HUDEP-2 (cell line): ENCODE measurements at regions not wholly inside any gene's neighbourhood (a gene's known extent, or its start where the extent isn't known, plus 50 kb on each side); places are given as distances from the start of the nearest gene placed in this dataset.

Experiments used
- DNase-seq, 76 experiments: peaks; one replicate each; lab custom pipeline; 2025; ENCODE audit not compliant: unreplicated experiment in 76 of 76; lab: John Stamatoyannopoulos, UW

DNA sequence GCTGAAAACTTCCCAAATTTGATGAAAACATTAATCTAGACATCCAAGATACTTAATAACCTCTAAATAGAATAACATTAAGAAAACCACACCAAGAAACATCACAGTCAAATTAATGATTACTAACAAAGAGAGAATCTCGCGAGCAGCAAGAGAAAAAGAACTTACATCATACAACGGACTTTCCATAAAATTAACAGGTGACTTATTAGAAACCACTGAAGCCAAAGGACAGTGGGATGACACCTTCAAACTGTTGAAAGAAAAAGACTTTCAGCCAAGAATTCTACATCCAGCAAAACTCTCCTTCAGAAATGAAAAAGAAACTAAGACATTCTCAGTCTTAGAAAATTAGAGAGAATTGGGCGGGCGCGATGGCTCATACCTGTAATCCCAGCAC lies 232.0 kb downstream of the SNCA start:
- DNase-seq, result no peak

- no peak for DNase-seq
Observed at GRCh38 chr4:89599026-89599425, 237.9 kb downstream of the SNCA start.

DNA sequence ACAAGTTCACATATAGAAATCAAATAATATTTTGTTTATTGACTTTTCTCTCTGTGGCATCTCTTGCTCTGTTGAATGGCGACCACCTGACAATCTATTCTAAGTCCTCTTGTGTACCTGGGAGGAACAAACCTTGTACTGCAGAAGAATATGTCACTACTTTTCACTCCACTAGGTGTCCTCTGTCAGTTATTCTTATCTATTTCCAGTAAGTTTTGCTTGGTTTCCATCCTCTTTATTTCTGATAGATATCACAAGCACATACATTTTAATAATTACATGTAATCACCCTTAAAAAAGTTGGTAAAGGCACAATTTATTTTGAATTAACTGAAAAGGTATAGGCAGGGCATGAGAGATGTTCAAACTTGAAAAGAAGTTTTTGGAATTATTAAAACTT lies 238.4 kb downstream of the SNCA start:
- peak in 3 of 76 experiments; percentile 1 to 6 (median 3) for DNase-seq

GRCh38 chr4:89595125-89595789 lies 241.7 kb downstream of the SNCA start:
- DNase-seq, result no peak

- DNase-seq, result no peak
Observed at GRCh38 chr4:89590128-89590527, 246.8 kb downstream of the SNCA start.

- no peak for DNase-seq
Observed at GRCh38 chr4:89588421-89588820, 248.5 kb downstream of the SNCA start.

GRCh38 chr4:89587364-89587763 lies 249.6 kb downstream of the SNCA start:
- no peak for DNase-seq

GRCh38 chr4:89586864-89587263 lies 250.1 kb downstream of the SNCA start:
- DNase-seq, result no peak

- no peak for DNase-seq
Observed at GRCh38 chr4:89586318-89586717, 250.6 kb downstream of the SNCA start.

DNA sequence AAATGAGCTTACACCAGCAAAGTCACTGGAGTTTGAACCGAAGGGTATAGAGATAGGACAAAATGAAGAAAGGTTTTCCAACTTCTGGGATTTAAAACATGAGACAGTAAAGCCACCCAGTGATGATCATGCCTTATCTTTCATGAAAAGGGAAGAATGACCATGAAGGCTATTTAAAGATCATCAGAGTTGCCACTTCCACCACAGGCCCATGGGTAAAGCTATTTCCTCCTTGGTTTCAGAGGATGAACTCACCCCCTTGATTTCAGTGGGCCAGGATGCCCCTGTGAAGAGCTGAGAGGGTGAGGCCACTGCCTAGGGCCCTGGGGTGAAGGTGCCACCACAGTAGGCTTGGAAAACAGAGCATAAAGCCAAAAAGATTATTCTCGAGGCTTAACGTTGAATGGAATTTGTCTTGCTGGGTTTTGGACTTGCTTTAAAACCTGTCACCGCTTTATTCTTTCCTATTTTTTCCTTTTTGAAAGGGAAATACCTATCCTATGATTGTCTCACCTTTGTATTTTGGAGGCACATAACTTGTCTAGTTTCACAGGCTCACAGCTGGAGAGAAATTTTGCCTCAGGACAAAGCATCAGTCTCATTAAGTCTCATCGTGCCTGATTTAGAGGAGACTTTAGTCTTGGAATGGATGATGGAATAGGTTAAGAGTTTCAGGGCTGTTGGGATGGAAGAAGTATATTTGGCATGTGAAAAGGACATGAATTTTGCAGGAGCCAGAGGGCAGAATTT lies 254.0 kb downstream of the SNCA start:
- no peak for DNase-seq

DNA sequence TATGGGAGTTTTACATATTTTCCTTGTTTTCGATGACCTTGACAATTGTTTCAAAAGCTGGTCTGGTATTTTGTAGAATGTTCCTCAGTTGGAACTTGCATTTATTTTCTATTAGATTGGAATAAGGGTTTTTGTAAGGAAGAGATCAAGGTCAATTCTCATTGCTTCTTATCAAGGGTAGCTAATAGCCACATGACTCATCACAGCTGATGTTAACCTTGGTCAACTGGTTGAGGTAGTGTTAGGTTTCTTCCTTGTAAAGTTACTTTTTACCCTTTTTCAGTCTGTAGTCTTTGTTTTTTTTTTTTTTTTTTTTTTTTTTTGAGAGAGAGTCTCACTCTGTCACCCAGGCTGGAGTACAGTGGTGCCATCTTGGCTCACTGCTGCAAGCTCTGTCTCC lies 257.2 kb downstream of the SNCA start:
- DNase-seq, result no peak

- no peak for DNase-seq
Observed at GRCh38 chr4:89576246-89576645, 260.7 kb downstream of the SNCA start.

GRCh38 chr4:89575840-89576239 lies 261.1 kb downstream of the SNCA start:
- no peak for DNase-seq

DNA sequence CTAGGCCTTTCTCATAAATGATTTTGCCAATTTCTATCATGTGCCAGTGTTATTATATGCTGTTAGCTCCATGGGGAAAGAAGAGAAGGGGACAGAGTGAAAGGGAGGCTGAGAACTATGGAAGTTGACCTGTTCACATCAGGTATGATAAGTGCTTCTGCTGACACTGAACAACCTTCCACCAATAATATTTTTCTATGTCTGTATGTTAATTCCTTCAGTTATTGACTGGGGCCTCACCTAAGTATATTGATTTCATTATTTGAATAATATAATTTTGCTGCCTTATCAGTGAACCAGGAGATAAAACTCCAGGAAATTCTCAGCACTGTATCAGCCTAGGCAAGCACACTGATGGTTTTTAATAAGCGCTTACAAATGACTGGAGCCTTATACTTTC lies 262.8 kb downstream of the SNCA start:
- DNase-seq, result no peak

DNA sequence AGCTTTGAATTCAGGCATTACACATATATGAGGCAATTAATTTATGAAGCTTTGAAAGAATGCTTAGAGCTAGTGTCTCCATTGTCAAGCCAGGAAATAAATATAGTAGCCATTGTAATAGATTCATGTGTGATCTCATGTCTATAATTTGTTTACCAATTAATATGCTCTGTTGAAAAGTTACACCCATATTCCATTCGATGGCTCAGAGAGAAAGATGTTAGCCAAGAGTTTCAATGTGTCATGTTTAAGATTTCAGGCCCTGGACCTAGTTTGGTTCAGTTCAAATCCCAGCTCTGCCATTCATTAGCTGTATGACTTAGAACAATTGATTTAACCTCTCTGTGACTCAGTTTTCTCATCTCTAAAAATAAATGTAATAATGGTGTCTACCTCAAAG lies 263.3 kb downstream of the SNCA start:
- no peak for DNase-seq

DNA sequence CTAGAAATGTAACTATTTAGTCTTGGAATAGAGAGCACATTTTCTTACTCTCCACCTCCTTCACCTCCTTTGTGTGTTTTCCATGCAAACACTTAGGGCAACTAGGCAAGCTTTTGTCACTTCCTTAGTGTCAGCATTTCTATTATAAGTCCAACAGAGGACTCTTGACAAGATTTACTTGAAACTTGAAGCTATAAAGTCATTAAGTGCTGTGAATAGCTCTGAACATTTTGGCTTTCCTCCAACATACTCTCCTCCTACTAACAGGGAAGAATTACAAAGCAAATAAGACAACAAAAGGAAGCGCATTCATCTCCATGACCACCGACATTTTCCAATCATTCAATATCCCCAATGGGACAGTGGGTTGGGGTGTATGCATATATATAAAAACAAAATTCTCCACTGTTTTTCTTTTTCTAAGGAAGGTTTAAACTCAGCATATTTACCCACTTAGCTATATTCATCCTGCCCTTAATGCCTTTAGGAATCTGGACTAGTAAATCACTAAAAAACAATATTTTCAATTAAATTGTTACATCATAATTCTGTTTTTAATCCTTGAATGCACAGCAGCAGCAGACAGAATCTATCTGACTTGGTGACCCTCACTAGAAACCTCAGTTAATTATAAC lies 264.6 kb downstream of the SNCA start:
- no peak for DNase-seq

DNA sequence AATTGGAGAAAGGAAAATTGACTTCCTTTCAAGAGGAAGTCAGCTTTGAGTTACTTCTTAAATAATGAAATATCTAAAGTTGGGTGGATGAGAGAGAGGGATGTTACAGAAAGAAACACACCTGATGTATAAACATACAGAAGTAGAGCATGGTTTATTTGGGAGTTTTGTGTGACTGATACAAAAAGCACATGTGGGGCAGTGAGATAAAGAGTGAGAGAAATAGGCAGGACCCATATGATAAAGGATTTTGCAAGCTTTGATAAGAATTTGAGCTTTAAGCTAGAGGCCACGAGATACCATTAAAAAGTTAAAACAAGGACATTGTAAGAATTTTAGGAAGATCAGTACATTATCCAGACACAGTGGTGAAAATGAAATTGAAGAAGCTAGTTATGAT lies 263.3 kb upstream of the GPRIN3 start:
- peak in 39 of 76 experiments; percentile 0 to 76 (median 25) for DNase-seq

DNA sequence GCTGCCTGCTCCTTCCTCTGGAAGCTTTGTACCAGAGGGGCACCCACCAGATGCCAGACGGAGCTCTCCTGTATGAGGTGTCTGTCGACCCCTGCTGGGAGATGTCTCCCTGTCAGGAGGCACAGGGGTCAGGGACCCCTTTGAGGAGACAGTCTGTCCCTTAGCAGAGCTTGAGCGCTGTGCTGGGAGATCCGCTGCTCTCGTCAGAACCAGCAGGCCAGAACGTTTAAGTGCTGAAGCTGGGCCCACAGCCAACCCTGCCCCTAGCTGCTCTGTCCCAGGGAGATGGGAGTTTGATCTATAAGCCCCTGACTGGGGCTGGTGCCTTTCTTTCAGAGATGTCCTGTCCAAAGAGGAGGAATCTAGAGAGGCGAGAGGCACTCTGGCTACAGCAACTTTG lies 260.3 kb upstream of the GPRIN3 start:
- DNase-seq, result no peak

DNA sequence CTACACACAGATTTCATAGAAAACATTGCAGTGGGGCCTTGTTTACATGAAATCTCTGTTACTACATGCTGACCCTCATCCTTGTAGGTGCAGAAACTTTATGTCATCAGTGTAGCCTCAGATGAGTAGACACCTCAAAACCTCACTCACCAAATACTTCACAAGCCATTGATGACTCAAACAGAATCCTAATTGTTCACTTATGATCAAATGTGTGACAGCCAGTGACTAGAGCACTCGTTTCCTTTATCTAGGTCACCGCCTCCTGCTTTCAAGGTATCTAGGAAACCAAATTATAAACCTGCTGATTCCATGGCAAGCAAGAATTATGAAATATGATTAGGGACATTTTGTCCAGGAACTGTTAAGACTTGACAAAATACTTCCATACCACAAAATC lies 255.8 kb upstream of the GPRIN3 start:
- DNase-seq, result no peak

- no peak for DNase-seq
Observed at GRCh38 chr4:89562746-89563145, 255.1 kb upstream of the GPRIN3 start.

DNA sequence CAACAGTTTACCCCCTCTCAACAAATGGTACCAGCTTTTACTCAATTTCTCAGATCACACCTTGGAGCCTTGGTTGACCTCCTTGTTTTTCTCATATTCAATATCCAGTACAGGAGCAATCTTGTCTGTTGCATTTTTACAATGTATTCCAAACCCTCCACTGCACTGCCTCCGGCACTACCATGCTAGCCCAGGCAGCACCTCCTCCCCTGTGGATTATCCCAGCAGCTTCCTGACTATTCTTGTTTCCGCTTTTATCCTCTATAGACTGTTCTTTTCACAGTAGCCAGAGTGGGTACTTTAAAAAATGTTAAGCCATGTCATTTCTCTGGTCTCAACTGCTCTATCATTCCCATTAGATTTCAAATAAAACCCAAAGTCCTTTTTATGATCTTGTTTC lies 253.4 kb upstream of the GPRIN3 start:
- no peak for DNase-seq

DNA sequence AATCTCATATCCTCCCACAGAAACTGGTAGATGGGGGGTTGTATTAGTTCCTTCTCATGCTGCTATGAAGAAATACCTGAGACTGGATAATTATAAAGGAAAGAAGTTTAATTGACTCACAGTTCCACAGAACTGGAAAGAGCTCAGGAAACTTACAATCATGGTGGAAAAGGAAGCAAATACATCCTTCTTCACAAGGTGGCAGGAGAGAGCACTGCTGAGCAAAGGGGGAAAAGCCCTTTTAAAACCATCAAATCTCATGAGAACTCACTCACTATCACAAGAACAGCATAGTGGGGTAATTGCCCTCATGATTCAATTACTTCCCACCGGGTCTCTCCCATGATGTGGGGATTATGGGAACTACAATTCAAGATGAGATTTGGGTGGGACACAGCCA lies 250.5 kb upstream of the GPRIN3 start:
- DNase-seq, result peak in 2 of 76 experiments; percentile 13 to 15
